ENCODE measurements at regions not wholly inside any gene's neighbourhood (a gene's known extent, or its start where the extent isn't known, plus 50 kb on each side); places are given as distances from the start of the nearest gene placed in this dataset.

DNA sequence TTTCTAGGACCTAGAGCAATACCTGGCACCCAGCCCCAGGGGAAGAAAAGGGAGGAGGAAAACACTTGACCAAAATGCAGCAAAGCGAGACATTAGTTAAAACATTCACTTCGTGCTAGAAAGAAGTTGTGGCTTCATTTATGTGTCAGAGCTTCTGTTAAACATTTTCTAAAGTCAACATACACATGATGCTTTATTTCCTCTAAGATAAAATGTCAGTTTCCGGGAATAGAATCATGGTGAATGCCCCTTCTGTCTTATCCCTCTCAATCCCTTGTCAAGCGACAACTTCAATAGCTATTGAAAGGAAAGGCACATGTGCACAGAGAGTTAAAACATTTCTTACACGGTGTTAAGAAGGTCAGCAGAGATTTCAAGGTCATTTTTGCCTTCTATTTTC lies 404.6 kb upstream of the CWC22 start:
- intact Hi-C loops (cut with DNase I), result no loop called here
- H3K4me1 ChIP-seq (replicated peaks), result no peaks in the 10 kb centered on the region
- no peak for TF ChIP-seq POLR2AphosphoS5 (IDR thresholded peaks at IDR 0.05)
- WGBS, result 52% methylated on average over 5 of the region's 5 CpGs
- no peaks in the 10 kb centered on the region for H3K9me3 ChIP-seq
- H3K27ac ChIP-seq, result no peak overlapping the region
- H3K36me3 ChIP-seq, result no peaks in the 10 kb centered on the region
- no peak overlapping the region for H3K4me3 ChIP-seq
- DNase-seq (ENCODE audit: low spot score), result no peak
- no peaks in the 10 kb centered on the region for H3K27me3 ChIP-seq (replicated peaks; ENCODE audit: insufficient read depth)

- 77% methylated on average over 4 of the region's 4 CpGs for WGBS
- Histone ChIP-seq H3K27me3 (replicated peaks; ENCODE audit: insufficient read depth) (no peaks in the 10 kb centered on the region), H3K36me3 (no peaks in the 10 kb centered on the region), H3K9me3 (no peaks in the 10 kb centered on the region), H3K4me3 (no peak overlapping the region), H3K27ac (no peak overlapping the region), H3K4me1 (replicated peaks) (no peaks in the 10 kb centered on the region)
- no peak for DNase-seq (ENCODE audit: low spot score)
- TF ChIP-seq POLR2AphosphoS5 (IDR thresholded peaks at IDR 0.05) (no peak), POLR2A (IDR thresholded peaks at IDR 0.05) (no peak)
- TF ChIP-seq, protein P1, sequence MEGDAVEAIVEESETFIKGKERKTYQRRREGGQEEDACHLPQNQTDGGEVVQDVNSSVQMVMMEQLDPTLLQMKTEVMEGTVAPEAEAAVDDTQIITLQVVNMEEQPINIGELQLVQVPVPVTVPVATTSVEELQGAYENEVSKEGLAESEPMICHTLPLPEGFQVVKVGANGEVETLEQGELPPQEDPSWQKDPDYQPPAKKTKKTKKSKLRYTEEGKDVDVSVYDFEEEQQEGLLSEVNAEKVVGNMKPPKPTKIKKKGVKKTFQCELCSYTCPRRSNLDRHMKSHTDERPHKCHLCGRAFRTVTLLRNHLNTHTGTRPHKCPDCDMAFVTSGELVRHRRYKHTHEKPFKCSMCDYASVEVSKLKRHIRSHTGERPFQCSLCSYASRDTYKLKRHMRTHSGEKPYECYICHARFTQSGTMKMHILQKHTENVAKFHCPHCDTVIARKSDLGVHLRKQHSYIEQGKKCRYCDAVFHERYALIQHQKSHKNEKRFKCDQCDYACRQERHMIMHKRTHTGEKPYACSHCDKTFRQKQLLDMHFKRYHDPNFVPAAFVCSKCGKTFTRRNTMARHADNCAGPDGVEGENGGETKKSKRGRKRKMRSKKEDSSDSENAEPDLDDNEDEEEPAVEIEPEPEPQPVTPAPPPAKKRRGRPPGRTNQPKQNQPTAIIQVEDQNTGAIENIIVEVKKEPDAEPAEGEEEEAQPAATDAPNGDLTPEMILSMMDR (IDR thresholded peaks at IDR 0.05), result no peak
- intact Hi-C loops (cut with DNase I), result no loop called here
Observed at GRCh38 chr2:180406687-180407086, 399.6 kb upstream of the CWC22 start.

DNA sequence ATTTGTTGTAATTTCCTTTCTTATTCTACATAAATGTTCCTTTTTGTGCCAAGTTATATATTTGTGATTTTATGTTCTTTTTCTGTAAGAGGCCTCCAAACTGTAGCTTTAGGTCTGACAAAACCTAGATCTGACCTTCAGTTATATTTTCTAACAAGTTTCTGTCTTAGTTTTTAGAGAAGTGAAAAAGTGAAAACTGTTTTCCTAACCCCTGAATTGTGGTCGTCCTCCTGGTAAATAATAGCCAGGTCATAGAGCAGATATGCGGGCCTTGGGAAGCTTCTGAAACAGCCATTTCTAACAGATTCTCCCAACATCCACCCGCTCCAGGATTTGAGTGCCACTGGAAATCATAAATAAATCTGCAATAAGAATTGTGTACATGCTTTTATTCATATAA lies 398.4 kb upstream of the CWC22 start:
- no peak for DNase-seq (ENCODE audit: low spot score)
- H3K27ac ChIP-seq, result no peak overlapping the region
- TF ChIP-seq POLR2A (IDR thresholded peaks at IDR 0.05) (no peak), POLR2AphosphoS5 (IDR thresholded peaks at IDR 0.05) (no peak)
- TF ChIP-seq, protein P1 (IDR thresholded peaks at IDR 0.05), result no peak
- intact Hi-C loops (cut with DNase I), result no loop called here
- H3K27me3 ChIP-seq (replicated peaks; ENCODE audit: insufficient read depth), result no peaks in the 10 kb centered on the region
- no peaks in the 10 kb centered on the region for H3K4me1 ChIP-seq (replicated peaks)
- 94% methylated on average over 3 of the region's 3 CpGs for WGBS
- H3K9me3 ChIP-seq, result no peaks in the 10 kb centered on the region
- no peaks in the 10 kb centered on the region for H3K36me3 ChIP-seq
- no peak overlapping the region for H3K4me3 ChIP-seq

GRCh38 chr2:180394305-180394704 lies 387.2 kb upstream of the CWC22 start:
- no peaks in the 10 kb centered on the region for H3K27me3 ChIP-seq (replicated peaks; ENCODE audit: insufficient read depth)
- H3K4me3 ChIP-seq, result no peak overlapping the region
- intact Hi-C loops (cut with DNase I), result no loop called here
- TF ChIP-seq POLR2AphosphoS5 (IDR thresholded peaks at IDR 0.05) (no peak), POLR2A (IDR thresholded peaks at IDR 0.05) (no peak)
- TF ChIP-seq, protein P1 (IDR thresholded peaks at IDR 0.05), result no peak
- no peak for DNase-seq (ENCODE audit: low spot score)
- H3K9me3 ChIP-seq, result no peaks in the 10 kb centered on the region
- H3K4me1 ChIP-seq (replicated peaks), result no peaks in the 10 kb centered on the region
- H3K27ac ChIP-seq, result no peak overlapping the region
- H3K36me3 ChIP-seq, result no peaks in the 10 kb centered on the region

- Histone ChIP-seq H3K4me3 (no peak overlapping the region), H3K27ac (no peak overlapping the region), H3K27me3 (replicated peaks; ENCODE audit: insufficient read depth) (no peaks in the 10 kb centered on the region), H3K9me3 (no peaks in the 10 kb centered on the region), H3K36me3 (no peaks in the 10 kb centered on the region), H3K4me1 (replicated peaks) (no peaks in the 10 kb centered on the region)
- whole genome bisulfite sequencing, result 14% methylated on average over 2 of the region's 2 CpGs
- TF ChIP-seq POLR2AphosphoS5 (IDR thresholded peaks at IDR 0.05) (no peak), POLR2A (IDR thresholded peaks at IDR 0.05) (no peak)
- TF ChIP-seq, protein P1 (IDR thresholded peaks at IDR 0.05), result no peak
- intact Hi-C loops (cut with DNase I), result no loop called here
- DNase-seq (ENCODE audit: low spot score), result no peak
Observed at GRCh38 chr2:180385601-180386201, 378.6 kb upstream of the CWC22 start.
